NCI-H526 (cell line): ENCODE measurements at regions not wholly inside any gene's neighbourhood (a gene's known extent, or its start where the extent isn't known, plus 50 kb on each side); places are given as distances from the start of the nearest gene placed in this dataset.

Source experiments
- DNase-seq, 2 experiments: peaks; one replicate each; lab custom pipeline; 2025; lab: John Stamatoyannopoulos, UW

- no peak for DNase-seq
Measured at GRCh38 chr5:91712718-91713117, 329.6 kb upstream of the ARRDC3 start.

GRCh38 chr5:91707521-91707841 is 324.4 kb upstream of the ARRDC3 start:
- DNase-seq: no peak

DNA sequence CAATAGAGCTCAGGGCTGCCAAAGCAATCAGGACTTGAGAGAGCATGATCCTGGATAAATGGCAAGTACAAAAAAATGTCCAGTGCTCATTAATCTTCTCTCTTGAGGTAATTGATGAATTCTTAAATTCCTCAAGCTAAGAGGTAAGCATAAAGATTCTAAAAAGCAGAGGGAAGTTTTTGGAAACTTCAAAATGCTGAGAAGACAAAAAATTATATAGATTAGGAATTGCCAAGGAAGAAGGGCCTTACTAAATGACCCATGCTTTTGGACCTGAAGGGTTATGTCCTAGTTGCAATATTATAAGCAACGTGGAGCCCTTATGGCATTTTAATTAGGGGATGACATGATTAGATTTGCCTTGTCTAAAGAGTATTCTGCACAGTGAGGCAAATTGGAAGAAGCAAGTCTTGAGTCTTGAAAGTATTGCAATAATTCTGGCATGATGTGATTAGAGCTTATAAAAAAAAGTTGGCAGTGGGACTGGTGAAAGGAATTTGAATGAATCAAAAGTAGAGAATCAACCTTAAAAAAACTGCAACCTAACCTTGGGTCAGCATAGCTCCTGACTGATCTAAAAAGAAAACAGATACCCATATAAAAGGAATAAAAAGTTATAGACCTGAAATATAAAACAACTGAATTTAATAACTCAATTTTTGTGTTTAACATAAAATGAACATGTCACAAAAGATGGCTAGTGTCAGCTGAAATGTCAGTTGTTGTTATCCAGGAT is 323.8 kb upstream of the ARRDC3 start:
- DNase-seq: no peak

DNA sequence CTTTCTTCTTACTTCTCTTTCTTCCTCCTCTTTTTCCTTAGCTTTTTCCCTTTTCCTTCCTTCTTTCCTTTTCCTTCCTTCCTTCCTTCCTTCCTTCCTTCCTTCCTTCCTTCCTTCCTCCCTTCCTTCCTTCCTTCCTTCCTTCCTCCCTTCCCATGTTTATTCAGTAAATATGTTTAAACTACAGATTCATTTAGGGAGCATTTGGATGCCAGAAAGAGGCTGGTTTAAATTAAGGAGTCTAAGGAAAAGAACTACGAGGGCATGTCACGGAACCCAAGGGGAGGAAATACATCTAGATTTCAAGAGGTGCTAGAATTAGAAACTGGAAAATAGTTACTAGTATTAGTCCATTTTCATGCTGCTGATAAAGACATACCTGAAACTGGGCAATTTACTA is 320.0 kb upstream of the ARRDC3 start:
- DNase-seq: no peak

DNA sequence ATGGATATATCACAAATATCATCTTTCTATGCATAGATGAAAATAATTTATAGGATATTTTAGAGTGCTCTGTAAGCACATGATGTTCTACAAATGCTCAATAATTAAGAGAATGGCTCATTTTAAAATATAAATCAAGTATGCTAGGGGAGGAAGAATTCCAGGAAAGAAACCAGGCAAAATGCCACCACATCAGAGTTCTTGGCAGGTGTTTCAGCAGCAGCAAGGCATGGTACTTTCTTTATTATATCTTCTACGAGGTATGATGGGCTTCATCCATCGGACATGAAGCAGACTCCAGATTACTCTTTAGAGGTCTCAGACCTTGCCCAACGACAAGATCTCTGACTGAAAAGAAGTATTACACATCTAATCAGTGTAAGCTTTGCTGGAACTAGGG is 316.3 kb upstream of the ARRDC3 start:
- DNase-seq: no peak

DNA sequence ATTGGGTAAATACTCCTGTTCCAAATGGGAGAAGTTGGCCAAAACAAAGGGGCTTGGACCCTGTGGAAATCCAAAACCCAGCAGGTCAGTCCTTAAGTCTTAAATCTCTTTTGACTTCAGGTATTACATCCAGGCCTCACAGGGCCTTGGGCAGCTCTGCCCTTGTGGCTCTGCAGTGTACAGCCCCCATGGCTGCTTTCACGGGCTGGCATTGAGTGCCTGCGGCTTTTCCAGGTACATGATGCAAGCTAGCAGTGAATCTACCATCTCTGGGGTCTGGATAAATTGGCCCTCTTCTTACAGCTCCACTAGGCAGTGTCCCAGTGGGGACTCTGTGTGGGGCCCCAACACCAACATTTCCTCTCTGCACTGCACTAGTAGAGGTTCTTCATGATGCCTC is 308.5 kb upstream of the ARRDC3 start:
- DNase-seq: no peak

GRCh38 chr5:91690921-91691320 is 307.8 kb upstream of the ARRDC3 start:
- no peak for DNase-seq

DNA sequence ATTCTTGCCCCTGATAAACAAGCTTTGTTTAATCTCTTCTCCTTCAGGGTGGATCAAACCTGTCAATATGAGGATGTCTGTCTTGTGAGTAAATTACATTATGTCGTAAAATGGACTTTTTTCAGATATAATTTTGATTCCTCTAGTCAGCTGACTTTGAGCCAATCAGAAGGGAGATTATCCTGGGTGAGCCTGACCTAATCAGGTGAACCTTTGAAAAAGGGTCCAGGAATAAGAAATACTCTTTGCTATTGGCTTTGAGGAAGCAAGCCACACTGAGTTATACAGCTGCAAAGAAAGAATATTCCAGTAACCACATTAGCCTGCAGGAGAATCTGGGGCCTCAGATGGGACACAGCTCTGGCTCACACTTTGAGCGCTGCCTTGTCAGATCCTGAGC is 304.3 kb upstream of the ARRDC3 start:
- no peak for DNase-seq

- DNase-seq: no peak
Measured at GRCh38 chr5:91684625-91685024, 301.5 kb upstream of the ARRDC3 start.

DNA sequence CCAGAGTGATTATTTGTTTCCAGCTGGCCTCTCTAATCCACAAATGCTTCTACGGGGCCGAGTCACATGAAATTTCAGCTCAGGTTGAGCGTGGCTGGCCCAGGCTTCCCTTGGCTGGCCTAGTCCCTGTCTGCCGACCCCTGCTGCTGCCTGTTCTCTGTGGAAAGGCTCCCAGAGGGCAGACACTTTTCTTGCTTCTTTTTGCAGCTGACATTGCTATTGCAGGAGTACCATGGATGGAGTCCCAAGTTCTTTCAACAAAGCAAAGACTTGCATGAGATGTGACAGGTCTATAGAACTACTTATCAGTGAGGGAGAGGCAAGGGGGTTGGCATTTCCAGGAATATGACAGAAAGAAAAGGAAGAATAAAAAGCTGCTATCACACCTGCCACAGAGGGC is 287.4 kb upstream of the ARRDC3 start:
- DNase-seq: no peak

GRCh38 chr5:91670122-91670521 is 287.0 kb upstream of the ARRDC3 start:
- no peak for DNase-seq

- peak in 1 of 2 experiments; percentile 41 for DNase-seq
Measured at GRCh38 chr5:91668261-91668660, 285.1 kb upstream of the ARRDC3 start.

DNA sequence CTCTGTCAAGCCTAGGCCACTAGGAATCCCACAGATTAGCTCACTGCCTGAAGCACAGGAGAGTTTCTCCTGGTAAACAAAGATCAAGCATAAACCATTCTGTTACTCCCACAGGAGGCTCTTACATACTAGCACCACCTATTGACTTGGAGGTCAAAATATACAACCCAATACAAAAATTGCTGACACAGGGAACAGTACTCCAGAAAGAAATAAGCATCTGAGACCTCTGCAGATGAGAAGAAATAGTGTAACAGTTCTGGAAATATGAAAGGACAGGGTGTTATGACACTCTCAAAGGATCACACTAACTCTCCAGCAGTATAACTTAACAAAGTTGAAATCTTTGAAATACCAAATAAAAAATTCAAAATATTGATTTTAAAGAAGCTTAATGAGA is 269.6 kb upstream of the ARRDC3 start:
- DNase-seq: no peak

DNA sequence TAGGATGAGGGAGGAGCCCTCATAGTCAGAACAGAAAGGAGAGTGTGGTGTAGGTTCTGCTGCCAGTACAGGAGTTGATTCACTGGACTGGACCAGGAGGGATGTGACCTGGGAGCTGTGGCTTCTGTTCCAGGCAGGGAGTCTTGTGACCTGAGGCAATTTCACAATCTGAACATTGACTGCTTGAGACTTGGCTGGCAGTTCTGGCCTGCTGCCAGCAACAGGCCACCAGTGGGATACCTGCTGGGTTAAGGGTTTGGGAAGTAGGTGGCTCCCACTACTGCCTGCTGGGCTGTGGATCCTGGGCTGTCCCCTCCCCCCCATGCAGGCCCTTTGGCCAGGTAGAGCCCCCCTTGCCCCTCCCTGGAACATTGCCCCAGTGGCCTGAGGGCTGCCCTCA is 268.6 kb upstream of the ARRDC3 start:
- DNase-seq: no peak

DNA sequence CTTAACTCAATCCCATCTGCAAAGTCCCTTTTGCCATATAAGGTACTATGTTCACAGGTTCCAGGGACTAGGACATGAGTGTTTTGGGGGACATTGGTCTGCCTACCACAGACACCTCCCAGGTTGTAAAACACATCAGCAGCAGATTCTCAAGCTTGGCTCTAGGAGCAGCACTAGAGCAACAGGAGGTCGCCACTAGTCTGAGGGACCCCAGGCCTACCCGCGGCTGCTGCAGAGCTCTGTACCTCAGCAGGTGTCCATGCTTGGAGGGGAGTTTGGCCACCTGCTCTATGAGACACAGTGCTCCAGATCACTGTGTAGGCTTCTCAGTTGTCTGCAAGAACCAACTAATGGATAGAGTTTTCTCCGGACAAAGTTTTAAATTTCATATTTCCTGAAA is 262.2 kb upstream of the ARRDC3 start:
- DNase-seq: no peak

DNA sequence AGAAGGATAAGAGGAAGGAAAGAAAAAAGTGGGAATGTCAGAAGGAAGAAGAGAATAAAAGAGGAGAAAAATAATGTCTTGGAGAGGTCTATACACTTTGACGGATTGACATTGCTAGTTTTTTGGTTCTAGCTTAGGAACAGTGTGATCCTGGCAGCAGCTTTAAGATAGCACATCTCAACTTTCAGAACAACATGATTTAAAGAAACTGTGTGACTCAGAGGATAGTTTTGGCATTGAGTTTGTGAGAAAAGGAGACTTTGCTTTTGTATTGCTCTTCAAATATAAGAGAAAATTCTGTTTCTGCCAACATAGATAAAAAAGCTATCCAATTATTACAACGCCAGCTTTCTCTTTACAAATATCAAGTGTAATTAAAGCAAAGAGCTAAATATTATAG is 260.7 kb upstream of the ARRDC3 start:
- DNase-seq: no peak

DNA sequence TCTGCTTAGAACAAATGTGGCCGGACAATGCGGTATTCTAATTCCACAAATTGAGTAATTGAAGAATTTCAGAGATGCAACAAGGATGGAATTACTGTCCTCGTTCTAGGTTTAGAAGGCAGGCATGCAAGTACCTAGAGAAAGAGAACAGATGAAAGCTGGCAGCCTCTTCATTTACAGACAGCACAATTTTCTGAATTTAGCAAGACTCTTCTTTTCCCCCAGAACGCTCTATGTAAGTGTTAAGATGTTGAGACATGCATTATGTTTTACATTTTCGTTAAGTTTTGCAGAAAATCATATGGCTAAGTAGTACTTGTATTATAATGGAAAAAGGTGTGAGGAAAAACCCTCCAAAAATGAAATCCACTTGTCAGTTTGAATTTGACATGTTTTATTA is 259.5 kb upstream of the ARRDC3 start:
- DNase-seq: no peak

DNA sequence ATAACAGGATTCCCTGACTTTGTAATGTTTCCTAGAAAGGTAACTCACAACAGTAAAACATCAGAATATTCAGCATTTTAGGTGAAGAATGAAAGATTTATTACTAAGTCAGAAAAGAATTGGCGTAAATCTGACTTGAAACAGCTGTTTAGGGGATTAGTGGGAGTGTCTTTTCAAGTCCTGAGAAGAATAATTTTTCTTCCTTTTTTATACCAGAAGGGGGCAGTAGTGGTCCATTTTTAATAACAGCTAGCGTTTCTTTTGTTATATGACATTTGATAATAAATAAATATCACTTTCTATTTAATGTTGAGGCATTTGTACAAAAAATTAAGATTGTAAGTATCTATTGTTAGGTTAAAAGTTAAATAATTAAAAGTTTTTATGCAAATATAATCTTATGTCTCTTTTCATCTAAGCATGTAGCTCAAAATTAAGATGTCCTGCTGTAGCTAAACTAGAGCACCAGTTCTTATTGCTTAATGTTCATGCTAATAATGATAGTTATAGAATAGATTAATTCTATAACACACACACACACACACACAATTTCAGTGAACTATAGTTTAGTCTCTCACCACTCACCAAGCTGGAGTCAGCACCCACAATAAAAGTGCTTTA is 258.7 kb upstream of the ARRDC3 start:
- peak in 1 of 2 experiments; percentile 34 for DNase-seq

DNA sequence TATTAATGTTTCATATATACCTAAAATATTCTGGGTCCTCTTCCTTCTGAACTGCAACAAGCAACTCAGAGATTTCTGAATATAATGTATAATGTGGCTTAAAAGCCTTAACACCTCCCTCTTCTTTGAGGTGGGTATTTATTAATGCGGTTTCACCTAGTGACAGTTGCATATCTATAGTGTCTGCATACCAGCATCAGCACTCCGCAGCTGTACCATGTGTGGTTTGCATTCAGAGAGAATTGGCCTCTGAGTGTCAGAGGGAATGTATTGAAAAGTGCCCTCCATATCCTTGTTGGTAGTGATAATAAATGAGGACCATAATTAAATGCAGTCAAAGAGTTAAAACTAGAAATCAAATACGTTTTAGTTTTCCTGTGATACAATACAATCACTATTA is 256.6 kb upstream of the ARRDC3 start:
- DNase-seq: no peak

GRCh38 chr5:91638010-91638409 is 254.9 kb upstream of the ARRDC3 start:
- DNase-seq: no peak

DNA sequence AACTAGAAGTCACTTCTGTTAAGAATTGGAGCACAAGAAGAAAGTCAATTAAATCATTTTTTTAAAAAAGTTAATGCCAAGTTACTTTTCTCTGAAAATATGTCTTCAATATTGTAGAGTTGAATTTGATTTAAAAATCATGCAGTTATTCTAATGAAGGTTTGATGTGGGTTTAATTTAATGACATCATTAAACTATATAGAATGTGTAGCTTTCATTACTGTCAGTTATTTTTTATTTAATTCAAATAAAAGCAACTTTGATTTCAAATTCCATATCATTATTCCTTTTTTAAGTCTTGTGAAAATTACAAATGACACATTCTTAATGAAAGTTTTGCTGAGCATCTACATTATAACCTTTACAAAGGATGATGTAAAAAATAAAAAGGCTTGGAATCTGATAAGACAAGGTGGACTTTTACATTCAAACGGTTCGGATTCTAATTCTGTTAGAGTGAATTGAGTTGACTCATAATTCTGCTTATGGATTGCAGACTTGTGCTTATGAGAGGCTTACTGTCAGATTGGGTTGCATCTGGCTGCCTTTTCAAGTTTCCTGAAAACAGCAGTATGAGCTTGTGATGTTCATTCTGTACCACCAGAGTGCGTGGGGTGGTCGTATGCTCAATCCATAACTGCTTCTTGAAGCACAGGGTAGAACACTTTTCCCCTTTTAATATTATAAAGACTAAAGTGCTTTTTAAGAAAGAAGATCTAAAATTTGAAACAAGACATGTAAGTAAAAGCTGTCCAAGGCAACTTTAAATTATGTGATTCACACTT is 253.0 kb upstream of the ARRDC3 start:
- DNase-seq: no peak

- DNase-seq: peak in 1 of 2 experiments; percentile 8
Measured at GRCh38 chr5:91632871-91633270, 249.8 kb upstream of the ARRDC3 start.

DNA sequence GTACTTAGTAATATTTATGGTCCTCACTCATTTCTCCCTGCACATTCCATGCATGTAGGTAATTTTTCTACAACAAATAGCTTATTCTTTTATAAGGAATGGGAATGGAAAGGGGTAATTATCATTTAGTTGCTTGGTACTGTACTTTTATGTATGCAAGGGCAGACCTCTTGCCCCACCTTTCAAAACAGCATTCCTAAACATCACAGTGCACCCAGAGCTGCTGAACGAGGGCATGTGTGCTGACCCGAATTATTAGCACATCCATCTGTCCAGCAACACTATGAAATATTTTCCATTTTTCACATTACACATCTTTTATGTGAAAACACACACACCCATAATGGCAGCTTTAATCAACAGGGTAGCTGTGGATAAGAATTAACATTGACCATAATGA is 228.6 kb upstream of the ARRDC3 start:
- no peak for DNase-seq
